ENCODE measurements at regions not wholly inside any gene's neighbourhood (a gene's known extent, or its start where the extent isn't known, plus 50 kb on each side); places are given as distances from the start of the nearest gene placed in this dataset.
A peak's percentile ranks its signal among the peaks of the same experiment; 100 is the strongest.

DNA sequence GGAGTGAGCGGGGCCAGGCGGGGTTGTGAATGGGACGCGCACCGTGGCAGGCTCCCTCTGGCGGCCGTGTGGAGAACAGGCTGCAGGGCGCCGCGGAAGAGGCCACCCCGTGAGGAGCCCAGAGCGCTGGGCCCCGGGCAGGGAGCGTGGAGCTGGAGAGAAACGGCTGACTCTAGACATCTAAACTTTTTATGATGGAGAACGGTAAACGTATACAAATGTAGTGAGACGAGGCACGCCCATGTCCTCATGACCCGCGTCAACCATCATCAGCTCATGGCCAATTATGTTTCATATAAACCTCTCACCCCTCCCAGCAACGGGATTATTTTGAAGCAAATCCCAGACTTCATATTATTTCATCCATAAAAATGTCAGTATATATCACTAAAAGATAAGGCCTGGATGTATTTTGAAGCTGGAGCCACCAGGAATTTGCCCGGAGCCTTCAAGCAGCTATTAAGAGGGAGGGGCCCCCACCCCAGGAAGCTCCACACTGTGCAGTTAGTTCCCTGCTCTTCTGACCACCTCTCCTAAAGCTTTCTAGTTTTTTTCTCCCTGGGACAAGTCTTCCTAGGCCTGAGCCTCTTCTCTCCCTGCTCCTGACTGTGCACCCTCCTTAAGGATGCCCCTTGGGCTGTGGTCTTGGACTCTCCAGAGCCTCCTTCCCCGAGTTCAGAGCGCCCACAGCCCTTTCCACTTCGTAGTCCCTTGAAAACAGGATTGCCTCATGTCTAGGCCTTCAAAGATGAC is 149.5 kb downstream of the SMAD6 start:
- H3K36me3 ChIP-seq (ENCODE audit: control insufficient read depth, insufficient read depth, low read length) = no peaks in the 10 kb centered on the region
- no peak overlapping the region for H3K4me3 ChIP-seq (ENCODE audit: low read length)
- H3K9me3 Mint-ChIP-seq = no peaks in the 10 kb centered on the region
- TF ChIP-seq, protein P1, sequence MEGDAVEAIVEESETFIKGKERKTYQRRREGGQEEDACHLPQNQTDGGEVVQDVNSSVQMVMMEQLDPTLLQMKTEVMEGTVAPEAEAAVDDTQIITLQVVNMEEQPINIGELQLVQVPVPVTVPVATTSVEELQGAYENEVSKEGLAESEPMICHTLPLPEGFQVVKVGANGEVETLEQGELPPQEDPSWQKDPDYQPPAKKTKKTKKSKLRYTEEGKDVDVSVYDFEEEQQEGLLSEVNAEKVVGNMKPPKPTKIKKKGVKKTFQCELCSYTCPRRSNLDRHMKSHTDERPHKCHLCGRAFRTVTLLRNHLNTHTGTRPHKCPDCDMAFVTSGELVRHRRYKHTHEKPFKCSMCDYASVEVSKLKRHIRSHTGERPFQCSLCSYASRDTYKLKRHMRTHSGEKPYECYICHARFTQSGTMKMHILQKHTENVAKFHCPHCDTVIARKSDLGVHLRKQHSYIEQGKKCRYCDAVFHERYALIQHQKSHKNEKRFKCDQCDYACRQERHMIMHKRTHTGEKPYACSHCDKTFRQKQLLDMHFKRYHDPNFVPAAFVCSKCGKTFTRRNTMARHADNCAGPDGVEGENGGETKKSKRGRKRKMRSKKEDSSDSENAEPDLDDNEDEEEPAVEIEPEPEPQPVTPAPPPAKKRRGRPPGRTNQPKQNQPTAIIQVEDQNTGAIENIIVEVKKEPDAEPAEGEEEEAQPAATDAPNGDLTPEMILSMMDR (conservative IDR thresholded peaks at IDR 0.05) = peak; percentile 98
- H3K36me3 Mint-ChIP-seq (ENCODE audit: low read depth) = peaks cover 3% of the 10 kb centered on the region
- no peak overlapping the region for H3K4me3 Mint-ChIP-seq
- peak; percentile 94 for DNase-seq
- no peak overlapping the region for H3K9ac ChIP-seq (ENCODE audit: extremely low read depth, low read length, poor library complexity, severe bottlenecking)
- H3K9me3 ChIP-seq (ENCODE audit: control insufficient read depth, low read length) = no peaks in the 10 kb centered on the region
- 32 to 33% methylated on average over 15 to 26 of the region's 26 CpGs for WGBS, 2 experiments (ENCODE audit: insufficient coverage in 1 of 2, insufficient read length in 1 of 2)
- H3K27ac Mint-ChIP-seq = peak overlapping the region; percentile 58
- peaks cover 22% of the 10 kb centered on the region for H3K4me1 Mint-ChIP-seq
- peak overlapping the region; percentile 24 for H3K27ac ChIP-seq (ENCODE audit: low read depth, low read length)
- H3K4me1 ChIP-seq (ENCODE audit: control insufficient read depth, insufficient read depth, low read length) = peaks cover 16% of the 10 kb centered on the region
- no peaks in the 10 kb centered on the region for H3K27me3 ChIP-seq (ENCODE audit: control insufficient read depth, insufficient read depth, low read length, poor library complexity, severe bottlenecking)
- H3K27me3 Mint-ChIP-seq (ENCODE audit: insufficient read depth) = peaks cover 6% of the 10 kb centered on the region

DNA sequence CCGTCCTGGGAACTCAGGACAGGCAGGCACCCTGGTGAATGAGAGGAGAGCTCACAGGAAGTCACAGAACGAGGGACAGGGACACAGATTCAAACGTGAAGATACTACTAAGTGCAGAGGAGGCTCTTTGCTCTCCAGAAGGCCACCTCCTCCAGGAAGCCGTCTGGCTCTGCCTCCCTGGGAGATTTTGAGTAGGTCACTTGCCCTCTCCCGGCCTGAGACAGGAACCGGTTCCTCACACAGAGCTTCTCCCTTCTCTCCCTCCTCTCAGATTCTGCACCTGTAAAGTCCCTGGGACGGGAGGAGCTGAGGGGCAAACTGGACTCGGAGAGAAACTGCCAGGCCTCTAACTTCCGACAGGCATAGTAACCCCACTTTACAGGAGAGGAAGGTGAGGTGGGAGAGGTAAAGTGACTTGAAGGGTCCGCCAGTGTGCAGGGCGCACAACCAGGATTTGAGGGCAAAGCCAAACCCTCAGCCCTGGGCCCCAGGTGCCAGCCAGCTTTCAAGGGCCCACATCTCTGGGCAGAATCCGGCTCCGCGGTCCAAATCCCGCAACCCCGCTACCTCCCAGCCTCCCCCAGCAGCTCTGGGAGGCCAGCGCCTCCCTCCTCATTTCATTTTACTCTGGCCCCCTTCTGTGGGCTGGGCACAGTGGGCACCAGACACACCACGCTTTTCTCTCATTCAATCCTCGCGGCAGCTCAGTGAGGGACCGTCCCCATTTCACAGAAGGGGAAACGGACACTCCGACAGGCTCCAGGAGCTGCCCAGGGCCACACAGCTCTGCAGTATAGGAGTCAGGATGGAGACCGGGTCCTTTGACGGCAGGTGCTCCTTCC is 150.2 kb downstream of the SMAD6 start:
- Mint-ChIP-seq H3K4me1 (peaks cover 22% of the 10 kb centered on the region), H3K27ac (peak overlapping the region; percentile 58), H3K9me3 (no peaks in the 10 kb centered on the region), H3K27me3 (ENCODE audit: insufficient read depth) (peaks cover 6% of the 10 kb centered on the region), H3K36me3 (ENCODE audit: low read depth) (peaks cover 3% of the 10 kb centered on the region), H3K4me3 (no peak overlapping the region)
- TF ChIP-seq, protein P1 (conservative IDR thresholded peaks at IDR 0.05) = no peak
- H3K36me3 ChIP-seq (ENCODE audit: control insufficient read depth, insufficient read depth, low read length) = no peaks in the 10 kb centered on the region
- H3K9me3 ChIP-seq (ENCODE audit: control insufficient read depth, low read length) = no peaks in the 10 kb centered on the region
- peaks cover 16% of the 10 kb centered on the region for H3K4me1 ChIP-seq (ENCODE audit: control insufficient read depth, insufficient read depth, low read length)
- H3K27me3 ChIP-seq (ENCODE audit: control insufficient read depth, insufficient read depth, low read length, poor library complexity, severe bottlenecking) = no peaks in the 10 kb centered on the region
- no peak overlapping the region for H3K9ac ChIP-seq (ENCODE audit: extremely low read depth, low read length, poor library complexity, severe bottlenecking)
- peak; percentile 61 for DNase-seq
- no peak overlapping the region for H3K4me3 ChIP-seq (ENCODE audit: low read length)
- H3K27ac ChIP-seq (ENCODE audit: low read depth, low read length) = peak overlapping the region; percentile 24
- 93 to 96% methylated on average over 18 to 25 of the region's 25 CpGs for WGBS, 2 experiments (ENCODE audit: insufficient coverage in 1 of 2, insufficient read length in 1 of 2)

DNA sequence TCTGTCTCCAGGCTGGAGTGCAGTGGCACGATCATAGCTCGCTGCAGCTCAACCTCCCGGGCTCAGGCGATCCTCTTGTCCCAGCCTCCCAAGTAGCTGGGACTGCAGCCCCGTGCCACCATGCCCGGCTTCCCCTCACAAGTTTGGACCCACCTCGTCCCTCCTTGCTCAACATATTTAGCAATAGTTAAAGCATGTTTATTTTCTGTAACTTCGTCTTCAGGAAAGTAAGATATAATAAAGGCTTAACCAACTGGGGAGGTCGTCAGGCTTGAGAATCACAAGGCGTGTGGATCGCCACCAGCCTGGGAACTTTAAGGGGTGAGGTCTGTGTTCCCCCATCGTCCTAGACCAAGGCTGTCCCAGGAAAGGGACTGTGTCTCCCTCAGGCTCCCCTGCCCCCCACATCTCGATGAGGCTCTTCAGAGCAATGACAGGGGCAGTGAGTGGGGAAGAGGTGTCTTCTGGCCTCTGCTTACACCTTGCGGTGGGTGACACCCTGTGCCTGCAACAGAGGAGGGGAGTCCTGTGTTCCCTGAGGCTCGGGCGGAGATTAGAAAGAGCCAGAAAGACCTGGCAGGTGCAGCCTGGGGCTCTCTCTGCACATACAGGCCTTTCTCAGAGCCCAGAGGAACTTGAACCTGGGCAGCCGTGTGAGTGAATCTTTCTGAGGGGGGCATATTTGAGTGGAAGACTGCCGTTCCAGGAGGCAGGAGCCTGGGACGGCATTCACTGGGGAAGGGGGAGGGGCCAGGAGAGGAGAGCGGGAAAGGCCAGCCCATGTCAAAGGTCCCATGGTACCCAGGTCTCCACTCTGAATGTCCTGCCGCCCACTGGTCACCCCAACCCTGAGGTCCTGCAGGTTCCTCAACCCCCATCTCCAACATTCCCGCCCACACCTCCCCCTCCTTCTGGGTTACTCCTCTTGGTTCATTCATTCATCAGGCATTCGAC is 152.3 kb downstream of the SMAD6 start:
- H3K27ac ChIP-seq (ENCODE audit: low read depth, low read length) = no peak overlapping the region
- H3K4me1 ChIP-seq (ENCODE audit: control insufficient read depth, insufficient read depth, low read length) = peaks cover 14% of the 10 kb centered on the region
- DNase-seq = peak; percentile 66
- H3K9ac ChIP-seq (ENCODE audit: extremely low read depth, low read length, poor library complexity, severe bottlenecking) = no peak overlapping the region
- H3K36me3 ChIP-seq (ENCODE audit: control insufficient read depth, insufficient read depth, low read length) = peaks cover 3% of the 10 kb centered on the region
- Mint-ChIP-seq H3K9me3 (no peaks in the 10 kb centered on the region), H3K4me3 (no peak overlapping the region), H3K4me1 (peaks cover 22% of the 10 kb centered on the region), H3K27ac (no peak overlapping the region), H3K27me3 (ENCODE audit: insufficient read depth) (peaks cover 6% of the 10 kb centered on the region), H3K36me3 (ENCODE audit: low read depth) (peaks cover 8% of the 10 kb centered on the region)
- H3K27me3 ChIP-seq (ENCODE audit: control insufficient read depth, insufficient read depth, low read length, poor library complexity, severe bottlenecking) = no peaks in the 10 kb centered on the region
- H3K9me3 ChIP-seq (ENCODE audit: control insufficient read depth, low read length) = no peaks in the 10 kb centered on the region
- WGBS, 2 experiments (ENCODE audit: insufficient coverage in 1 of 2, insufficient read length in 1 of 2) = 87 to 92% methylated on average over 10 to 22 of the region's 23 CpGs
- TF ChIP-seq, protein P1 (conservative IDR thresholded peaks at IDR 0.05) = no peak
- H3K4me3 ChIP-seq (ENCODE audit: low read length) = no peak overlapping the region
